ENCODE measurements at regions not wholly inside any gene's neighbourhood (a gene's known extent, or its start where the extent isn't known, plus 50 kb on each side); places are given as distances from the start of the nearest gene placed in this dataset.

- Mint-ChIP-seq H3K4me3 (no peak overlapping the region), H3K9me3 (no peaks in the 10 kb centered on the region), H3K36me3 (ENCODE audit: low read depth) (no peaks in the 10 kb centered on the region), H3K4me1 (no peaks in the 10 kb centered on the region), H3K27me3 (peaks cover 3% of the 10 kb centered on the region), H3K27ac (no peak overlapping the region)
- ATAC-seq (replicated peaks) = peak; percentile 70
Measured at GRCh38 chr12:105423237-105423636, 92.7 kb downstream of the C12orf75 start.

DNA sequence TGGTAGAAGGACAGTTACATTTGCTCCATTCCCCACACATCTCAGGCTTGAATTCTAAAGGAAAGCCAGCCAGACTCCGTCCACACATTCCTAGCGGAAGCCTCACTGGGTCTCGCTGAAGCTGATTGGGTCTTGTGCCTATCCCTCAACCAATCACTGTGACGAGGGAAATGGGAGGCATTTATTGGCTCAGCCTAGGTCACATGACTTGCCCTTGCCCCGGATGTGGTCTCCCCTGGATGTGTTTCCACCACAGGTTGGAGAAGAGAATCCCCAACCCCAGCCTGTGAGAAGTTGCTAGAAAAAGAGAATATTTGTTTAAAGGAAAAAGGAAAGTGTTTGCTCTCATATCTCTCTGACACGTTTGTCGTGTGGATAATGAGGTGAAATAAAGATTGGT, 93.4 kb downstream of the C12orf75 start:
- no peaks in the 10 kb centered on the region for H3K9me3 Mint-ChIP-seq
- no peaks in the 10 kb centered on the region for H3K4me1 Mint-ChIP-seq
- H3K27me3 Mint-ChIP-seq = peaks cover 7% of the 10 kb centered on the region
- ATAC-seq (replicated peaks) = no peak
- no peak overlapping the region for H3K4me3 Mint-ChIP-seq
- no peaks in the 10 kb centered on the region for H3K36me3 Mint-ChIP-seq (ENCODE audit: low read depth)
- H3K27ac Mint-ChIP-seq = no peak overlapping the region

DNA sequence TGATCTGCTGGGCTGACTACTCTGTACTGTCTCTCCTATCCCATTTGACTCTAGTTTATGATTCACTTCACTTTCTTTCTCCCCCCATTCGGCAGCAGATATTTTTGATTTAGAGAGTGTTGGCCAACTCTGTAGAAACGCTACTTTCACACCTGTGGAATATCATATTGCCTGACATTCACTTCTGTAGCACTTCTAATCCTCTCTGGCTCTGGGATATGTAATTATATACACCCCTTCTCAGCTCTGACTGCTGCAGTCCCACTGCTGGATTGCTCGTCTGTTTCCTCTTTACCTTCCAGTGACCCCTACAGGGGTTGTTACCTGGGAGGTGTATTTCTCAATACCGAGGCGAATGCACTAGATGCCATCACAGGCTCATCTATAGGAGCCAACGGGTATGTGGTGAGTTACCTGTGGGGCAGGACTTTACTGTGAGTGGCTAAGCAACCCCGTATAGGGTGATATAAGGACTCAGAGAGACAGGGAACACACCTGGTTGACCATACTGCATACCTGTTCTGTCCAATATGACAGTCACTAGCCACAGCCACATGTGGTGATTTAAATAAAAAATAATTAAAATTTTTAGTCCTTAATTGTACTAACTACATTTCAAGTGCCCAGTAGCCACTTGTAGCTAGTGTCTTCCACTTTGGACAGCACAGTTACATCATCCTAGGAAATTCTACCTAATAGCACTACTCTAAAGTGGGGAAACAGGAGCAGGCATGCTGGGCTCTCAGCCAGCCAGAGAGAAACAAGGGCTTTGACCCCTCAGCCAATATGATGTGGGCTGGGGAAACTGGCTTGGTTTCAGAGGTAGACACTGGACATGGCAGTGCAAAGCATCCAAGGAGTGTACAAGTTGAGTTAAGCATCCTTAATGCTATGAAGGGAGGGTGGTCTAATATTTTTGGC, 95.0 kb downstream of the C12orf75 start:
- Mint-ChIP-seq H3K27me3 (peaks cover 8% of the 10 kb centered on the region), H3K36me3 (ENCODE audit: low read depth) (no peaks in the 10 kb centered on the region), H3K9me3 (no peaks in the 10 kb centered on the region), H3K27ac (no peak overlapping the region), H3K4me3 (no peak overlapping the region), H3K4me1 (no peaks in the 10 kb centered on the region)
- ATAC-seq (replicated peaks) = no peak

- Mint-ChIP-seq H3K27ac (no peak overlapping the region), H3K27me3 (peaks cover 8% of the 10 kb centered on the region), H3K4me1 (no peaks in the 10 kb centered on the region), H3K4me3 (no peak overlapping the region), H3K36me3 (ENCODE audit: low read depth) (no peaks in the 10 kb centered on the region), H3K9me3 (no peaks in the 10 kb centered on the region)
- no peak for ATAC-seq (replicated peaks)
Measured at GRCh38 chr12:105426766-105427165, 96.3 kb downstream of the C12orf75 start.

DNA sequence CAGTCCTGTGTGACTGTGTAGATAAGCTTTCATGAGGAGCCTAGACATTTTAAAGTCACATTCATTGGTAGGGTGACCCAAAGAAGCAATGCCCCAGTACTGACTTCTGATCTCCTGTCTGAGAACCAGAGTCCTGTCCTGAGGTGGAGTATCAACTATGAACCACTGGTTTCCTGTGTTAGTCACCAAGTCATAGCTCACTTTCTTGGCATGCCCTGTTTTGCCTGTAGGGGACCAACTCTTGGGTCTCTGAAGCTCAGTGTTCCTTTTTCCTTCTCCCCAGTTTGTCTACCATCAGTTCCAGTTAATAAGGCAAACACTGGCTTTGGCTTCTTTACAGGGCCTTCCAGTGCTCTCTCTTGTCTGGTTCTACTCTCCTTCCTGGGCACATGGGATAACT, 97.4 kb downstream of the C12orf75 start:
- H3K4me3 Mint-ChIP-seq = no peak overlapping the region
- no peaks in the 10 kb centered on the region for H3K9me3 Mint-ChIP-seq
- no peaks in the 10 kb centered on the region for H3K4me1 Mint-ChIP-seq
- ATAC-seq (replicated peaks) = peak; percentile 48
- no peaks in the 10 kb centered on the region for H3K36me3 Mint-ChIP-seq (ENCODE audit: low read depth)
- H3K27ac Mint-ChIP-seq = no peak overlapping the region
- H3K27me3 Mint-ChIP-seq = peaks cover 8% of the 10 kb centered on the region

DNA sequence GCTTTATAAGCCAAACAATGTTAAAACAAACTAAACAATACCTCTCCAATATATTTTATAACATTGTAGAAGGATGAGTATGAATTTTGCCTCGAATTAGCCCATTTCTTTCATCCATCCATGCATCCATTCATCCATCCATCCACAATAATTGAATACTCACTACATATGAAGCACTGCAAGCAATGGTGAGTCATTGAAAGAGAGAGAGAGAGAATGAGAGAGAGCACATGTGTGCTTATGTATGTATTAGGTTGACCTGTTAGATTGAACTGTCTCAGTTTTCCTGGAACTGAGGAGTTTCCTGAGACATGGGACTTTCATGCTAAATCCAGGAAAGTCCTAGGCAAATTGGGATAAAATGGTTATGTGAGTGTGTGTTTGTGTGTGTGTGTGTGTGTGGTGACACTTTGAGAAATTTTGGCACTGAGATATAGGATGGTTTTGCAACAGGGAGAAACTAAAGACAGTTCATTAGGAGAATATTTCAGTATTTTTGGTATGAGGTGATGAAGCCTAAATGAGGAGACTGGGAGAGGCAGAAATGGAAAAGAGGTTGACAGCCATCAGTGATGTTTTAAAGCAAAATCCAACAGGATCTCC, 98.4 kb downstream of the C12orf75 start:
- Mint-ChIP-seq H3K36me3 (ENCODE audit: low read depth) (no peaks in the 10 kb centered on the region), H3K4me1 (no peaks in the 10 kb centered on the region), H3K4me3 (no peak overlapping the region), H3K9me3 (no peaks in the 10 kb centered on the region), H3K27ac (no peak overlapping the region), H3K27me3 (peaks cover 8% of the 10 kb centered on the region)
- no peak for ATAC-seq (replicated peaks)

DNA sequence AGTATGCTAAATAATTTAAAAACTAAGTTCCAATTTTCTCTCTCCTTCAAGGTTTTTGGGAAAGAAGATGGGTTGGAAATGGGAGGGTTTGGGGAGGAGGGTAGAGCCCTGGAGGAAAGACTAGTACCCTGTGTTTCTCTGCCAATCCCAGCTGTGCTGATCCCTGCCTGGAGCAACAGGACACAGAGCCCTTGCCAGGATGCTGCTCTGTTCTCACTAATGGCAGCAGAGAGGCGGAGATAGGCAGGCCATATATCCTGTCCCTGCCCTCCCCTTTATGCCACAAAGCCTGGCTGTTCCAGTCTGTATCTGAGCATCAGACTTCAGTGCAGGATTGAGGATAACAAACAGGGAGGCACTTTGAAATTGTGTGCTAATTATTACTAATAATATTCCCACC, 99.0 kb downstream of the C12orf75 start:
- H3K36me3 Mint-ChIP-seq (ENCODE audit: low read depth) = no peaks in the 10 kb centered on the region
- no peaks in the 10 kb centered on the region for H3K9me3 Mint-ChIP-seq
- peaks cover 8% of the 10 kb centered on the region for H3K27me3 Mint-ChIP-seq
- H3K4me3 Mint-ChIP-seq = no peak overlapping the region
- no peaks in the 10 kb centered on the region for H3K4me1 Mint-ChIP-seq
- H3K27ac Mint-ChIP-seq = no peak overlapping the region
- ATAC-seq (replicated peaks) = no peak

DNA sequence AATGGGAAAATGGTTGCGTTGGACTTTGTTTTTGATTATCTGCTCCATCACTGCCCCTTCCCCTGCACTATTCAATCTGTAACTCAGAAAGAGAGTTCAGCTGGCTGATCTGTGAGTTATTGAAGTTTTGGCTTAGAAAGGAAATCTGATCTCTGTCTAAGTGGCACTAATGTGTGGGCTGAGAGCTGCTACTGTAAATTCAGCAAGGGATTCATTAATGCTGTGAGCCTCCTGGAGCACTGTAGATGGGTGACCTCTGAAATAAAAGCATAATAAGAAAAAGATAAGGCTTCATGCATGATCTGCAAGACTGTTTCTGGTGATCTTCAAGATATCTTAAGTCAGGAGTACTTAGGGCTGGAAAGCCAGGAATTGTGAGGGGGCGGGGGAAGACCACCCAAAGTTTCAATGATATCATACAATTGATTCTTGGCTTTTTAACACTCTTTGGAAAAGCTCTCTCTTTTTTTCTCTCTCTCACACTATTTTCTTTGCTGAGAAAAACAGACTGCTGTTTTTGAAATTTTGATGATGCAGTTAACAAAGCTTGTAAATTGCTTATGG, 101.1 kb downstream of the C12orf75 start:
- Mint-ChIP-seq H3K4me3 (no peak overlapping the region), H3K27me3 (peaks cover 12% of the 10 kb centered on the region), H3K27ac (no peak overlapping the region), H3K9me3 (no peaks in the 10 kb centered on the region), H3K36me3 (ENCODE audit: low read depth) (no peaks in the 10 kb centered on the region), H3K4me1 (no peaks in the 10 kb centered on the region)
- ATAC-seq (replicated peaks) = no peak

- Mint-ChIP-seq H3K4me1 (no peaks in the 10 kb centered on the region), H3K9me3 (no peaks in the 10 kb centered on the region), H3K36me3 (ENCODE audit: low read depth) (no peaks in the 10 kb centered on the region), H3K4me3 (no peak overlapping the region), H3K27me3 (peaks cover 9% of the 10 kb centered on the region), H3K27ac (no peak overlapping the region)
- ATAC-seq (replicated peaks) = no peak
Measured at GRCh38 chr12:105433804-105434203, 103.3 kb downstream of the C12orf75 start.

DNA sequence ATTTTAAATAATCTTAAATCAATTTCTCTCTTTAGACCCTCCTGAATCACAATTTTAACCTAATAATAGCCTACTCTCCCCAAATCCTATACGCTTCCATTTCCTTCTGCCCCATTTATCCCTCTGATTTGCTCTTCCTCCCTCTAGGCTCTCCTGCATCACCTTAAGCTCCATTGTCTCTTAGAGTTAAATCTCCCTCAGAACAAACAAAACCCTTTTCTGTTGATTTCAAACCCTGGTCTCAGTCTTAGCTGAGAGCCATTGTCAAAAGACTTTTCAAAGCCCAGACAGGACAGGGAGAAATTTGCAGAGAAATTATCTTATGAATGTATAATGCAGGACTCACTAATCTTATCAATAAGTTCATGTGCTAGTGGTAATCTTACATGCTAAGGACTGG, 106.1 kb downstream of the C12orf75 start:
- no peaks in the 10 kb centered on the region for H3K36me3 Mint-ChIP-seq (ENCODE audit: low read depth)
- H3K9me3 Mint-ChIP-seq = no peaks in the 10 kb centered on the region
- no peak overlapping the region for H3K27ac Mint-ChIP-seq
- ATAC-seq (replicated peaks) = no peak
- no peak overlapping the region for H3K4me3 Mint-ChIP-seq
- no peaks in the 10 kb centered on the region for H3K4me1 Mint-ChIP-seq
- H3K27me3 Mint-ChIP-seq = peaks cover 8% of the 10 kb centered on the region

DNA sequence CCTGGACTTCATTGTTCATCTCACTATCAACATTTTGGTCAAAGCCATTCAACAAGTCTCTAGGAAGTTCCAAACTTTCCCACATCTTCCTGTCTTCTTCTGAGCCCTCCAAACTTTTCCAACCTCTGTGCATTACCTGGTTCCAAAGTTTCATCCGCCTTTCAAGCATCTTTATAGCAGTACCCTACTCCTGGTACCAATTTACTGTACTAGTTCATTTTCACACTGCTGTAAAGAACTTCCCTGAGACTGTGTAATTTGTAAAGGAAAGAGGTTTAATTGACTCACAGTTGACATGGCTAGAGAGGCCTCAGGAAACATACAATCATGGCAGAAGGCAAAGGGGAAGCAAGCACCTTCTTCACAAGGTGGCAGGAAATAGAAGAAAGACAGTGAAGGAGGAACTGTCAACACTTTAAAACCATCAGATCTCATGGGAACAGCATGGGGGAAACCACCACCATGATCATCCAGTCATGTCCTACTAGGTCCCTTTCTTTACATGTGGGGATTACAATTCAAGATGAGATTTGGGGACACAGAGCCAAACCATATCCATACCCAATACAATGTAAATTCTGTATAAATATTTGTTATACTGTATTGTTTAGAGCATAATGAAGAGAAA, 109.7 kb downstream of the C12orf75 start:
- Mint-ChIP-seq H3K36me3 (ENCODE audit: low read depth) (no peaks in the 10 kb centered on the region), H3K27ac (no peak overlapping the region), H3K4me3 (no peak overlapping the region)

GRCh38 chr12:105443802-105444652, 113.5 kb downstream of the C12orf75 start:
- H3K36me3 Mint-ChIP-seq (ENCODE audit: low read depth) = no peaks in the 10 kb centered on the region
- H3K9me3 Mint-ChIP-seq = no peaks in the 10 kb centered on the region
- H3K27me3 Mint-ChIP-seq = peaks cover 33% of the 10 kb centered on the region
- H3K4me3 Mint-ChIP-seq = no peak overlapping the region
- H3K27ac Mint-ChIP-seq = no peak overlapping the region
- H3K4me1 Mint-ChIP-seq = no peaks in the 10 kb centered on the region
- no peak for ATAC-seq (replicated peaks)

More for the DNA sequence above, 109.7 kb downstream of the C12orf75 start:
- H3K27me3 Mint-ChIP-seq = peaks cover 30% of the 10 kb centered on the region
- no peaks in the 10 kb centered on the region for H3K4me1 Mint-ChIP-seq
- H3K9me3 Mint-ChIP-seq = no peaks in the 10 kb centered on the region
- no peak for ATAC-seq (replicated peaks)

DNA sequence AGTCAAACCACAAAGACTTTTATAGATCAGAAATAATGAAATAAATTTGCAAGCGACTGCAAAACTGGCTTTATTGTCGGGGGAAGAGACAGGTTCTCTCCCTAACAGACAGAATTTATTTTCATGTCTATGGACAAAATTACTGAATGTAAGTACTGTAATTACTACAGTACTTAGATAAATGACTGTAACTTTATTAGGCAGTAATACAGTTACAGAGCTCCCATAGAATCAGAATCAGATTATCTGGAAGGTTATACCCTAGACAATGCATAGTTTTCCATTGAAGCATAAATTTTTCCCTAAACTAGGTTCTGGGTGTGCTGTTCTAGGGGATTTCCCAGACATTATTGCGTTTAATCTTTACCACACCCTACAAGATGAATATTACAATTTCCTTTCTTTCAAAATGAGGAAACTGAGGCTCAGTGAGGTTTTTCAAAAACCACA, 114.2 kb downstream of the C12orf75 start:
- Mint-ChIP-seq H3K9me3 (no peaks in the 10 kb centered on the region), H3K4me3 (no peak overlapping the region), H3K36me3 (ENCODE audit: low read depth) (no peaks in the 10 kb centered on the region), H3K27ac (no peak overlapping the region), H3K27me3 (peaks cover 34% of the 10 kb centered on the region), H3K4me1 (no peaks in the 10 kb centered on the region)
- no peak for ATAC-seq (replicated peaks)

DNA sequence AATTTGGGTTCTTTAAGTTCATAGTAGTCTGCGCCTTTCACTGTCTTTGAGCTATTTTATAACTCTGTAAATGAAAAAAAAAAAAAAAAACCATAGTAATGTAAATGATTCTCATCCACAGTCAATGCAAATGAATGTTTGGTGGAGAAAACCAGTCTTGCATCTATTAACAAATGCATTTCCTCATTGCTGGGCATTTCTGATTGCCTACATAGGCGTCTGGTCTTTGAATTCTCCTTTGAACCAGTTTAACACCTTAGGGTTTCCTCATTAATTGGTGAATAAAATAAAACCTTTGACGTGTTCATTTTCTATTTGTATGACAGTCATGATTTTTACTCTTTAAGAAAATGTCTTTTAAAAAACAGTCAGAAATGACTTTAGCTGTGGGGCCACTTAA, 114.8 kb downstream of the C12orf75 start:
- H3K4me3 Mint-ChIP-seq = no peak overlapping the region
- ATAC-seq (replicated peaks) = no peak
- H3K27ac Mint-ChIP-seq = no peak overlapping the region
- no peaks in the 10 kb centered on the region for H3K9me3 Mint-ChIP-seq
- H3K36me3 Mint-ChIP-seq (ENCODE audit: low read depth) = no peaks in the 10 kb centered on the region
- H3K4me1 Mint-ChIP-seq = no peaks in the 10 kb centered on the region
- peaks cover 38% of the 10 kb centered on the region for H3K27me3 Mint-ChIP-seq

All from activated T-helper 17 cell treated with anti-CD3 and anti-CD28 coated beads, Interleukin-2, amount 50 U/mL, for 72 hours (primary cell).